ENCODE measurements at regions not wholly inside any gene's neighbourhood (a gene's known extent, or its start where the extent isn't known, plus 50 kb on each side); places are given as distances from the start of the nearest gene placed in this dataset.
A peak's percentile ranks its signal among the peaks of the same experiment; 100 is the strongest.

- no peak overlapping the region for H3K4me3 ChIP-seq (ENCODE audit: control insufficient read depth, low read depth, low read length)
- TF ChIP-seq CTCF (IDR thresholded peaks at IDR 0.05; ENCODE audit: control insufficient read depth, insufficient read depth, low read depth, low read length, missing control alignments): no peak
- no peak for DNase-seq (ENCODE audit: low read depth)
Measured at GRCh38 chr15:38680775-38681174, 116.2 kb upstream of the RASGRP1 start.

- DNase-seq (ENCODE audit: low read depth): no peak
- TF ChIP-seq CTCF (IDR thresholded peaks at IDR 0.05; ENCODE audit: control insufficient read depth, insufficient read depth, low read depth, low read length, missing control alignments): no peak
- no peak overlapping the region for H3K4me3 ChIP-seq (ENCODE audit: control insufficient read depth, low read depth, low read length)
Measured at GRCh38 chr15:38682363-38682762, 117.7 kb upstream of the RASGRP1 start.

GRCh38 chr15:38682861-38683260 lies 118.2 kb upstream of the RASGRP1 start:
- no peak for TF ChIP-seq CTCF (IDR thresholded peaks at IDR 0.05; ENCODE audit: control insufficient read depth, insufficient read depth, low read depth, low read length, missing control alignments)
- no peak overlapping the region for H3K4me3 ChIP-seq (ENCODE audit: control insufficient read depth, low read depth, low read length)
- DNase-seq (ENCODE audit: low read depth): no peak

- TF ChIP-seq CTCF (IDR thresholded peaks at IDR 0.05; ENCODE audit: control insufficient read depth, insufficient read depth, low read depth, low read length, missing control alignments): peak; percentile 76
- no peak for DNase-seq (ENCODE audit: low read depth)
Measured at GRCh38 chr15:38683382-38684242, 119.0 kb upstream of the RASGRP1 start.

GRCh38 chr15:38684440-38685010 lies 119.9 kb upstream of the RASGRP1 start:
- DNase-seq (ENCODE audit: low read depth): no peak
- no peak for TF ChIP-seq CTCF (IDR thresholded peaks at IDR 0.05; ENCODE audit: control insufficient read depth, insufficient read depth, low read depth, low read length, missing control alignments)
- H3K4me3 ChIP-seq (ENCODE audit: control insufficient read depth, low read depth, low read length): no peak overlapping the region

More at GRCh38 chr15:38683382-38684242, 119.0 kb upstream of the RASGRP1 start:
- no peak overlapping the region for H3K4me3 ChIP-seq (ENCODE audit: control insufficient read depth, low read depth, low read length)

GRCh38 chr15:38685686-38686339 lies 121.2 kb upstream of the RASGRP1 start:
- no peak for TF ChIP-seq CTCF (IDR thresholded peaks at IDR 0.05; ENCODE audit: control insufficient read depth, insufficient read depth, low read depth, low read length, missing control alignments)
- no peak overlapping the region for H3K4me3 ChIP-seq (ENCODE audit: control insufficient read depth, low read depth, low read length)
- no peak for DNase-seq (ENCODE audit: low read depth)

Data from AG09309 (cell line).